Progenitor cell of endocrine pancreas (in vitro differentiated cells): ENCODE measurements at regions not wholly inside any gene's neighbourhood (a gene's known extent, or its start where the extent isn't known, plus 50 kb on each side); places are given as distances from the start of the nearest gene placed in this dataset.

Experiments
- DNase-seq: peaks from one replicate; pipeline ENCODE4 v3.0.0; 2021; ENCODE audit warnings: low spot score; ENCODE audit not compliant: unreplicated experiment
- H3K27ac Mint-ChIP-seq: 2 replicates; pipeline ENCODE4 v1.8.0; 2021; ENCODE audit warnings: mild to moderate bottlenecking, moderate library complexity, mixed read lengths
- H3K27me3 Mint-ChIP-seq: 2 replicates; pipeline ENCODE4 v1.8.0; 2021; ENCODE audit warnings: mixed read lengths
- H3K36me3 Mint-ChIP-seq: 2 replicates; pipeline ENCODE4 v1.8.0; 2022; ENCODE audit warnings: mixed read lengths; ENCODE audit not compliant: insufficient read depth
- H3K4me1 Mint-ChIP-seq: 2 replicates; pipeline ENCODE4 v1.8.0; 2021; ENCODE audit warnings: low read depth, mixed read lengths
- H3K4me3 Mint-ChIP-seq: 2 replicates; pipeline ENCODE4 v1.8.0; 2021; ENCODE audit warnings: low read depth, mild to moderate bottlenecking, moderate library complexity, mixed read lengths
- H3K9me3 Mint-ChIP-seq: 2 replicates; pipeline ENCODE4 v1.8.0; 2021; ENCODE audit warnings: low read depth, mixed read lengths
- TF ChIP-seq, protein P1 (sequence below): fragments of 200-600 bp; sonication (generic); IDR thresholded peaks from one replicate; pipeline ENCODE4 v1.5.0; 2021; ENCODE audit warnings: antibody characterized with exemption, mild to moderate bottlenecking; ENCODE audit not compliant: unreplicated experiment

DNA sequence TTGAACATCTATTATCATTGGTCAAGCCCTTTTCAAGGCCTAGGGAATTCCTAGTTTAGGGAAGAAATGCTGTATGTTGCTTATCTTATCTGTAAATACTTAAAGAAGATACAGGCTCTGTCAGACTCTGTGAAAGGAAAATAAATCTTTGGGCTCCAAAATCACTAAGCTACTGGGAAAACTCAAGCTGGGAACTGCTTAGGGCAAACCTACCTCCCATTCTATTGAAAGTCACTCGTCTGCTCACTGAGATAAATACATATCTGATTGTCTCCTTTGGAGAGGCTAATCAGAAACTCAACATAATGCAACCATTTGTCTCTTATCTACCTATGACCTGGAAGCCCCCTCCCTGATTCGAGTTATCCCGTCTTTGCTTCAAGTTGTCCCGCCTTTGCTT is 108.6 kb upstream of the NDST4 start:
- Mint-ChIP-seq H3K9me3 (peaks cover 5% of the 10 kb centered on the region), H3K27ac (no peak overlapping the region), H3K4me3 (no peak overlapping the region), H3K36me3 (no peaks in the 10 kb centered on the region), H3K27me3 (no peaks in the 10 kb centered on the region), H3K4me1 (peaks cover 6% of the 10 kb centered on the region)
- TF ChIP-seq, protein P1, sequence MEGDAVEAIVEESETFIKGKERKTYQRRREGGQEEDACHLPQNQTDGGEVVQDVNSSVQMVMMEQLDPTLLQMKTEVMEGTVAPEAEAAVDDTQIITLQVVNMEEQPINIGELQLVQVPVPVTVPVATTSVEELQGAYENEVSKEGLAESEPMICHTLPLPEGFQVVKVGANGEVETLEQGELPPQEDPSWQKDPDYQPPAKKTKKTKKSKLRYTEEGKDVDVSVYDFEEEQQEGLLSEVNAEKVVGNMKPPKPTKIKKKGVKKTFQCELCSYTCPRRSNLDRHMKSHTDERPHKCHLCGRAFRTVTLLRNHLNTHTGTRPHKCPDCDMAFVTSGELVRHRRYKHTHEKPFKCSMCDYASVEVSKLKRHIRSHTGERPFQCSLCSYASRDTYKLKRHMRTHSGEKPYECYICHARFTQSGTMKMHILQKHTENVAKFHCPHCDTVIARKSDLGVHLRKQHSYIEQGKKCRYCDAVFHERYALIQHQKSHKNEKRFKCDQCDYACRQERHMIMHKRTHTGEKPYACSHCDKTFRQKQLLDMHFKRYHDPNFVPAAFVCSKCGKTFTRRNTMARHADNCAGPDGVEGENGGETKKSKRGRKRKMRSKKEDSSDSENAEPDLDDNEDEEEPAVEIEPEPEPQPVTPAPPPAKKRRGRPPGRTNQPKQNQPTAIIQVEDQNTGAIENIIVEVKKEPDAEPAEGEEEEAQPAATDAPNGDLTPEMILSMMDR, result no peak
- DNase-seq, result no peak

DNA sequence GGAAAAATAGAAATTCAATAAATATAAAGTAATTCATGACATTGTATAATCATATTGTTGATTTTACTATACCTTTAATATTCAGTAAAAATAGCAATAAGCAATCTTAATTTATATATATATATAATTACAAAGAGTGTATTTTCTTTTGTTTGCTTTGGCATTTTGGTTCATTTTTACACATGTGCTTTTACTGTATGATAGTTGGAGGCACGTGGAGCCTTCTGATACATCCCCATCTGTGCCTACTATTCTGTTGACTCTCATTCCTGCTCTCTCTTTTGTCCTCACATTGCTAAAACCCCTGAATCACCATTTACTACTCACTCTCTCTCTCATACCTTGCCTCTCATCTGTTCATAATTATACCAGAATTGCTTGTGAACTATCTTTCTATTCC is 106.4 kb upstream of the NDST4 start:
- Mint-ChIP-seq H3K9me3 (no peaks in the 10 kb centered on the region), H3K4me3 (no peak overlapping the region), H3K4me1 (peaks cover 11% of the 10 kb centered on the region), H3K36me3 (no peaks in the 10 kb centered on the region), H3K27ac (no peak overlapping the region), H3K27me3 (no peaks in the 10 kb centered on the region)
- no peak for DNase-seq
- TF ChIP-seq, protein P1, result no peak

DNA sequence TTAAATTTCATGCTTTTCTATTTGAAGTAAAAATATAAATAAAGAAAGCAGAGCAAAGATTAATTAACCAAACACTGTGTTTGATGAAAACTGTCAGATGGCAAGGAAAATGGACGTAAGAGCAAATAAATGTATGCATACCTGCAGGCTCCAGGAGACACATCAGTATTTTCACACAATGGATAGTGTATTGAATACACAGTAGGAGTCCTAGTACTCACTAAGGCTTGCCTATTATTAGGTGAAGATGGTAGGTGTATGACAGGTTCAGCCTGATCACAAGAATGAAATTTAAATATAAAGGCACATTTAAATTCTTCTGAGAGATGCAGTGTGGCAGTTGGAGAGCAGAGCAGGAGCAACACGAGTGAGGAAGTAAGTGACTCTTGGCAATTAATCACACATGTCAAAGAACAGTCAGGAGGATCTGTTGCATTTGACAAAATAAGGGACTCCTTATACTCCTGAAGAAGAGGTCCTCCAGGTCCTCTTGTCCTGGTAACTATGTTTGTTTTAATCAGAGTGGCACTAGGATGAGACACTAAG is 106.0 kb upstream of the NDST4 start:
- peaks cover 11% of the 10 kb centered on the region for H3K4me1 Mint-ChIP-seq
- no peaks in the 10 kb centered on the region for H3K36me3 Mint-ChIP-seq
- H3K9me3 Mint-ChIP-seq, result no peaks in the 10 kb centered on the region
- TF ChIP-seq, protein P1, result no peak
- H3K27ac Mint-ChIP-seq, result no peak overlapping the region
- DNase-seq, result no peak
- H3K27me3 Mint-ChIP-seq, result no peaks in the 10 kb centered on the region
- H3K4me3 Mint-ChIP-seq, result no peak overlapping the region

DNA sequence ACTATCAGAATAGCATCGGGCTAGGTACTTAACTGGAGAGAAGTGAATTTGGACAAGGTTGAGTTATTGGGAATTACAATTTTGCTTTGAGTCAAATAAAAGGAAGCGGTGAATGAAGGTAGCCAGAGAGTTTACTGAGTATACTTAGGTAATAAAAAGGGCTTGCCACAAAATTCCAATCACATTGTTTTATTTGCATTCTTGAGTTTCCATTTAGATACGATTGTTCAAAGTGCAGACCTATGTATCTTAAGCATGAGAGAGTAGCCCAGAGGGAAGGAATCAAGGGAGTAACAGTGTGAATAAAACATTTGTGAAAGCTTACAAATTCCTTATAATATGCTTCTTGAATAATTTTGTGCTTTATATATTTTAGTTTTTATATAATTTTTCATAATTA is 102.5 kb upstream of the NDST4 start:
- no peaks in the 10 kb centered on the region for H3K27me3 Mint-ChIP-seq
- no peaks in the 10 kb centered on the region for H3K9me3 Mint-ChIP-seq
- H3K36me3 Mint-ChIP-seq, result no peaks in the 10 kb centered on the region
- H3K27ac Mint-ChIP-seq, result no peak overlapping the region
- TF ChIP-seq, protein P1, result no peak
- no peak overlapping the region for H3K4me3 Mint-ChIP-seq
- DNase-seq, result no peak
- peaks cover 6% of the 10 kb centered on the region for H3K4me1 Mint-ChIP-seq

DNA sequence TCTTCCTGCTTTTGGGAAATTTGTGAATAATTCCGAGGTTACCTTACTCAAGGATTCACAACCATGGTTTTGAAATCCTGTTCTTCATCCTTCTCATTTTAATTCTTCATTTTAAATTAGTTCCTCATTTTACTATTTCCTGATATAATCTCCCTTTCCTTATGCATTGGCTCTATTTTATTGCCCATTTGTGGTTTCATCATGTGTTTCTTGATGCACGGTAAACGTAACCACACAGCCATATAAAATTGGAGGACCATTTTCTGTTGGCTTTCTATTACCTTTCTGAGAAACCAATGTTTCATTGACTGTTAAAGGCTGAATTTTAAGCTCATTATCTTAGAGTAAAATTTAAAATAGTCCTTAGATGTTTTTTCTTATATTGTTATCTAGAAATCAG is 100.3 kb upstream of the NDST4 start:
- Mint-ChIP-seq H3K36me3 (no peaks in the 10 kb centered on the region), H3K9me3 (peaks cover 5% of the 10 kb centered on the region), H3K27ac (no peak overlapping the region), H3K4me3 (no peak overlapping the region), H3K4me1 (peaks cover 5% of the 10 kb centered on the region), H3K27me3 (no peaks in the 10 kb centered on the region)
- DNase-seq, result no peak
- TF ChIP-seq, protein P1, result no peak
